Liver (tissue), 8 donors: ENCODE measurements at regions not wholly inside any gene's neighbourhood (a gene's known extent, or its start where the extent isn't known, plus 50 kb on each side); places are given as distances from the start of the nearest gene placed in this dataset.

Source experiments
- DNase-seq: peaks from one replicate; pipeline ENCODE4 v3.0.0-alpha.2; 2017; ENCODE audit warnings: low spot score
- H3K27ac ChIP-seq, 2 donors: one replicate each; pipeline ENCODE4 v1.7.0; 2013; ENCODE audit warnings: inconsistent platforms in 2 of 2, low read length in 2 of 2, control low read depth in 1 of 2, low read depth in 1 of 2, mild to moderate bottlenecking in 1 of 2
- H3K27me3 ChIP-seq, 4 donors: one replicate each; pipeline versions ENCODE4 v1.6.1 to v1.7.0; 2013; ENCODE audit warnings: low read length in 3 of 4, inconsistent platforms in 1 of 4, mild to moderate bottlenecking in 1 of 4, moderate library complexity in 1 of 4; ENCODE audit not compliant: control insufficient read depth in 4 of 4, insufficient read depth in 4 of 4
- H3K36me3 ChIP-seq, 4 donors: one replicate each; pipeline versions ENCODE4 v1.6.1 to v1.7.0; 2013; ENCODE audit warnings: low read length in 3 of 4, mild to moderate bottlenecking in 3 of 4, low read depth in 1 of 4, moderate library complexity in 1 of 4; ENCODE audit not compliant: control insufficient read depth in 4 of 4, insufficient read depth in 3 of 4
- H3K4me1 ChIP-seq, 4 donors: one replicate each; pipeline versions ENCODE4 v1.6.1 to v1.7.0; 2013; ENCODE audit warnings: low read length in 3 of 4, mild to moderate bottlenecking in 3 of 4, moderate library complexity in 1 of 4; ENCODE audit not compliant: control insufficient read depth in 4 of 4, insufficient read depth in 4 of 4
- H3K4me3 ChIP-seq, 3 donors: one replicate each; pipeline versions ENCODE4 v1.6.1 to v1.7.0; 2013; ENCODE audit warnings: low read length in 3 of 3, control low read depth in 1 of 3, low read depth in 1 of 3, mild to moderate bottlenecking in 1 of 3
- H3K9ac ChIP-seq, 2 donors: one replicate each; pipeline ENCODE4 v1.7.0; 2013; ENCODE audit warnings: low read length in 2 of 2, mild to moderate bottlenecking in 2 of 2, moderate library complexity in 2 of 2, control low read depth in 1 of 2, low read depth in 1 of 2
- H3K9me3 ChIP-seq, 4 donors: one replicate each; pipeline versions ENCODE4 v1.6.1 to v1.7.0; 2013; ENCODE audit warnings: low read length in 3 of 4; ENCODE audit not compliant: control insufficient read depth in 4 of 4
- EGR1 ChIP-seq, 2 donors: IDR thresholded peaks; 2 replicates each; pipeline ENCODE4 v1.6.1; 2016 to 2018; ENCODE audit warnings: antibody characterized with exemption in 2 of 2, low read depth in 2 of 2
- FOXA1 ChIP-seq: IDR thresholded peaks from 2 replicates; pipeline ENCODE4 v1.6.1; 2016; ENCODE audit warnings: antibody characterized with exemption
- FOXA2 ChIP-seq: IDR thresholded peaks from 2 replicates; pipeline ENCODE4 v1.6.1; 2016; ENCODE audit warnings: antibody characterized with exemption
- HNF4A ChIP-seq, 2 donors: conservative IDR thresholded peaks; 2 replicates each; pipeline ENCODE4 v1.6.1; 2016; ENCODE audit warnings: antibody characterized with exemption in 2 of 2, mild to moderate bottlenecking in 2 of 2
- NR2F2 ChIP-seq: IDR thresholded peaks from 2 replicates; pipeline ENCODE4 v1.6.1; 2016; ENCODE audit warnings: antibody characterized with exemption
- RAD21 ChIP-seq, 2 donors: IDR thresholded peaks; 2 replicates each; pipeline ENCODE4 v1.6.1; 2016; ENCODE audit warnings: antibody characterized with exemption in 2 of 2, mild to moderate bottlenecking in 2 of 2
- RXRA ChIP-seq, 2 donors: IDR thresholded peaks; 2 replicates each; pipeline ENCODE4 v1.6.1; 2017 to 2018; ENCODE audit warnings: antibody characterized with exemption in 2 of 2, mild to moderate bottlenecking in 1 of 2
- SP1 ChIP-seq: IDR thresholded peaks from 2 replicates; pipeline ENCODE4 v1.6.1; 2018; ENCODE audit warnings: antibody characterized with exemption, mild to moderate bottlenecking
- WGBS: extraction: QIAGEN DNeasy Blood & Tissue Kit; methylation state at CpG from one replicate; pipeline ENCODE4 v1.1.7; 2013; 5-methylcytosine and 5-hydroxymethylcytosine counted together
- TF ChIP-seq, protein P1 (sequence below): fragments of 150-350 bp; IDR thresholded peaks from 2 replicates; pipeline ENCODE4 v1.5.1; 2017; ENCODE audit warnings: improper control_type of control experiment, low read depth, low read length; ENCODE audit not compliant: missing input control
- TF ChIP-seq, protein P2 (sequence below): IDR thresholded peaks from 2 replicates; pipeline ENCODE4 v1.6.1; 2016; ENCODE audit warnings: antibody characterized with exemption
- TF ChIP-seq, protein P3 (sequence below): IDR thresholded peaks from 2 replicates; pipeline ENCODE4 v1.6.1; 2016; ENCODE audit warnings: antibody characterized with exemption
- TF ChIP-seq, protein P4 (sequence below): IDR thresholded peaks from 2 replicates; pipeline ENCODE4 v1.6.1; 2016; ENCODE audit warnings: antibody characterized with exemption
- TF ChIP-seq, protein P5 (sequence below): IDR thresholded peaks from 2 replicates; pipeline ENCODE4 v1.6.1; 2016; ENCODE audit warnings: antibody characterized with exemption, mild to moderate bottlenecking
- donor health status: healthy.
- donor health status: healthy.
- donor health status: healthy.
- donor health status: healthy.
- donor health status: healthy.

DNA sequence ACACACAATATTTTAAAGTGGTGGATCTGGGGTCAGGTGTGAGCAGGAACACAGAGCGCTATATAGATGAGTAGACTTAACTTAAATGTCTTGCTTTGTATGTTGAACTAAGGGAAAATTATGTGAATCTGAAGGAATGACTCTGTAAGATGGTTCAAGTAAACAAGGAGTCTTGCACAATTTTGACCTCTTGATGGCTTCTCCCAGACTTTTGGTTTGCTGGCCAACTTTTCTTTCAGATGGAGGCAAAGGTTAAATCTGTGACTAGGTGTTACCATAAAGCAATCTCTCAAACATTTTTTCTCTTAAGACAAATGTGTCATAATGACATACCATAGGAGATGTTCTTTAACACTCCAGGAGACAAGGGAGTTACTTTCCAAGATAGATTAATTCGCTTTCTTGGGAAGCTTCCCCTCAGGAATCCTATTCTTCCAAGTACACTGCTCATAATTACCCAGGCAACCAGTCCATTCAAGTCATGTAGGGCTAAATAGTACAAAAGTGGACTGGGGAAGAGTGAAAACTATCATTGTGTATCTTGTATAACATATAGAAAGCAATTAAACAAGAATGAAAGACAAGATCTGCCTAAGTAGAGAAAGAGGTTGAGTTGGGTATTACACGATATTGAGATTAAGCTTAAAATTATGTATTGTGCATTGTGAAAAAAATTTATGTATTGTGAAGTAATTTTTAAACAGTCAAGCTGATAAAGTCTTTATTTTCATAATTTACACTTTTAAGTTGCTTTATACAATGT is 60.3 kb upstream of the SLC27A6 start:
- no peaks in the 10 kb centered on the region for H3K9me3 ChIP-seq
- WGBS: 76% methylated on average over 3 of the region's 3 CpGs
- no peak overlapping the region for H3K9ac ChIP-seq
- H3K36me3 ChIP-seq: no peaks in the 10 kb centered on the region
- H3K4me3 ChIP-seq: no peak overlapping the region
- H3K4me1 ChIP-seq: peaks cover 0 to 8% (median 7%) of the 10 kb centered on the region in 4 donors
- H3K27me3 ChIP-seq: no peaks in the 10 kb centered on the region
- no peak for DNase-seq
- TF ChIP-seq SP1 (no peak), HNF4A (conservative IDR thresholded peaks at IDR 0.05) (peak; percentile 8 to 15)
- no peak overlapping the region for H3K27ac ChIP-seq

DNA sequence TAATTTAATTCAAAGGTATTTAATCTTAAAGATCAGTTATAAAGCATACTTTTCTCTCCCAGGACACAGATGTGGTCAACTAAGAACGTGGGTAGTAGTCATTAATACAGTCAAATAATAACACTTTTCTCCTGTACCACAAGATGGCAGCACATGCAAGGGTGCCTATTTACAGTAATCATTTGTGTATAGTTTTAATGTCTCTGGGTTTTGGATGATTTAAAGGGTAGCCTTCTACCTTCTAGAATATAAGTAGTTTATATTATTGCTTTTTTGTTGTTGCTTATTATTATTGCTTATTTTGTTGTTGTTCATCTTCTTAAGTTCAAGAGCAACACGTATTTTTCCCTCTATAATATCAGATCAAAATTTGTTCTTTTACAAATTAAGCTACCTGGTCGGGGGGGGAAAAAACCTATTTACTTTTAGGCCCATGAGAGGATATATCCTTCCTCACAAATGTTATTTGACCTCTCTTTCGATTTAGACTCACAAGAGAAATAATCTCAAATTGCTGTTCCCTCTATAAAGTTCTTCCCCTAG is 59.6 kb upstream of the SLC27A6 start:
- Histone ChIP-seq H3K9ac (no peak overlapping the region), H3K9me3 (no peaks in the 10 kb centered on the region), H3K27ac (no peak overlapping the region), H3K36me3 (no peaks in the 10 kb centered on the region), H3K27me3 (no peaks in the 10 kb centered on the region), H3K4me3 (no peak overlapping the region), H3K4me1 (peaks cover 0 to 8% (median 7%) of the 10 kb centered on the region in 4 donors)
- WGBS: 35% methylated on average over 4 of the region's 4 CpGs
- TF ChIP-seq, protein P1, sequence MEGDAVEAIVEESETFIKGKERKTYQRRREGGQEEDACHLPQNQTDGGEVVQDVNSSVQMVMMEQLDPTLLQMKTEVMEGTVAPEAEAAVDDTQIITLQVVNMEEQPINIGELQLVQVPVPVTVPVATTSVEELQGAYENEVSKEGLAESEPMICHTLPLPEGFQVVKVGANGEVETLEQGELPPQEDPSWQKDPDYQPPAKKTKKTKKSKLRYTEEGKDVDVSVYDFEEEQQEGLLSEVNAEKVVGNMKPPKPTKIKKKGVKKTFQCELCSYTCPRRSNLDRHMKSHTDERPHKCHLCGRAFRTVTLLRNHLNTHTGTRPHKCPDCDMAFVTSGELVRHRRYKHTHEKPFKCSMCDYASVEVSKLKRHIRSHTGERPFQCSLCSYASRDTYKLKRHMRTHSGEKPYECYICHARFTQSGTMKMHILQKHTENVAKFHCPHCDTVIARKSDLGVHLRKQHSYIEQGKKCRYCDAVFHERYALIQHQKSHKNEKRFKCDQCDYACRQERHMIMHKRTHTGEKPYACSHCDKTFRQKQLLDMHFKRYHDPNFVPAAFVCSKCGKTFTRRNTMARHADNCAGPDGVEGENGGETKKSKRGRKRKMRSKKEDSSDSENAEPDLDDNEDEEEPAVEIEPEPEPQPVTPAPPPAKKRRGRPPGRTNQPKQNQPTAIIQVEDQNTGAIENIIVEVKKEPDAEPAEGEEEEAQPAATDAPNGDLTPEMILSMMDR: peak; percentile 76
- TF ChIP-seq, protein P2, sequence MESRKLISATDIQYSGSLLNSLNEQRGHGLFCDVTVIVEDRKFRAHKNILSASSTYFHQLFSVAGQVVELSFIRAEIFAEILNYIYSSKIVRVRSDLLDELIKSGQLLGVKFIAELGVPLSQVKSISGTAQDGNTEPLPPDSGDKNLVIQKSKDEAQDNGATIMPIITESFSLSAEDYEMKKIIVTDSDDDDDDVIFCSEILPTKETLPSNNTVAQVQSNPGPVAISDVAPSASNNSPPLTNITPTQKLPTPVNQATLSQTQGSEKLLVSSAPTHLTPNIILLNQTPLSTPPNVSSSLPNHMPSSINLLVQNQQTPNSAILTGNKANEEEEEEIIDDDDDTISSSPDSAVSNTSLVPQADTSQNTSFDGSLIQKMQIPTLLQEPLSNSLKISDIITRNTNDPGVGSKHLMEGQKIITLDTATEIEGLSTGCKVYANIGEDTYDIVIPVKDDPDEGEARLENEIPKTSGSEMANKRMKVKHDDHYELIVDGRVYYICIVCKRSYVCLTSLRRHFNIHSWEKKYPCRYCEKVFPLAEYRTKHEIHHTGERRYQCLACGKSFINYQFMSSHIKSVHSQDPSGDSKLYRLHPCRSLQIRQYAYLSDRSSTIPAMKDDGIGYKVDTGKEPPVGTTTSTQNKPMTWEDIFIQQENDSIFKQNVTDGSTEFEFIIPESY: no peak
- TF ChIP-seq SP1: no peak
- TF ChIP-seq RXRA (IDR thresholded peaks at IDR 0.05): no peak
- TF ChIP-seq, protein P3, sequence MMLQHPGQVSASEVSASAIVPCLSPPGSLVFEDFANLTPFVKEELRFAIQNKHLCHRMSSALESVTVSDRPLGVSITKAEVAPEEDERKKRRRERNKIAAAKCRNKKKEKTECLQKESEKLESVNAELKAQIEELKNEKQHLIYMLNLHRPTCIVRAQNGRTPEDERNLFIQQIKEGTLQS: no peak
- no peak for TF ChIP-seq FOXA2
- TF ChIP-seq, protein P4, sequence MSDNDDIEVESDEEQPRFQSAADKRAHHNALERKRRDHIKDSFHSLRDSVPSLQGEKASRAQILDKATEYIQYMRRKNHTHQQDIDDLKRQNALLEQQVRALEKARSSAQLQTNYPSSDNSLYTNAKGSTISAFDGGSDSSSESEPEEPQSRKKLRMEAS: no peak
- no peak for TF ChIP-seq EGR1 (IDR thresholded peaks at IDR 0.05; ENCODE audit: low read depth in 2 of 2)
- no peak for TF ChIP-seq FOXA1
- TF ChIP-seq RAD21 (IDR thresholded peaks at IDR 0.05): peak; percentile 90 to 94
- TF ChIP-seq, protein P5, sequence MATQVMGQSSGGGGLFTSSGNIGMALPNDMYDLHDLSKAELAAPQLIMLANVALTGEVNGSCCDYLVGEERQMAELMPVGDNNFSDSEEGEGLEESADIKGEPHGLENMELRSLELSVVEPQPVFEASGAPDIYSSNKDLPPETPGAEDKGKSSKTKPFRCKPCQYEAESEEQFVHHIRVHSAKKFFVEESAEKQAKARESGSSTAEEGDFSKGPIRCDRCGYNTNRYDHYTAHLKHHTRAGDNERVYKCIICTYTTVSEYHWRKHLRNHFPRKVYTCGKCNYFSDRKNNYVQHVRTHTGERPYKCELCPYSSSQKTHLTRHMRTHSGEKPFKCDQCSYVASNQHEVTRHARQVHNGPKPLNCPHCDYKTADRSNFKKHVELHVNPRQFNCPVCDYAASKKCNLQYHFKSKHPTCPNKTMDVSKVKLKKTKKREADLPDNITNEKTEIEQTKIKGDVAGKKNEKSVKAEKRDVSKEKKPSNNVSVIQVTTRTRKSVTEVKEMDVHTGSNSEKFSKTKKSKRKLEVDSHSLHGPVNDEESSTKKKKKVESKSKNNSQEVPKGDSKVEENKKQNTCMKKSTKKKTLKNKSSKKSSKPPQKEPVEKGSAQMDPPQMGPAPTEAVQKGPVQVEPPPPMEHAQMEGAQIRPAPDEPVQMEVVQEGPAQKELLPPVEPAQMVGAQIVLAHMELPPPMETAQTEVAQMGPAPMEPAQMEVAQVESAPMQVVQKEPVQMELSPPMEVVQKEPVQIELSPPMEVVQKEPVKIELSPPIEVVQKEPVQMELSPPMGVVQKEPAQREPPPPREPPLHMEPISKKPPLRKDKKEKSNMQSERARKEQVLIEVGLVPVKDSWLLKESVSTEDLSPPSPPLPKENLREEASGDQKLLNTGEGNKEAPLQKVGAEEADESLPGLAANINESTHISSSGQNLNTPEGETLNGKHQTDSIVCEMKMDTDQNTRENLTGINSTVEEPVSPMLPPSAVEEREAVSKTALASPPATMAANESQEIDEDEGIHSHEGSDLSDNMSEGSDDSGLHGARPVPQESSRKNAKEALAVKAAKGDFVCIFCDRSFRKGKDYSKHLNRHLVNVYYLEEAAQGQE: no peak
- no peak for TF ChIP-seq NR2F2
- DNase-seq: no peak
